ENCODE measurements at regions not wholly inside any gene's neighbourhood (a gene's known extent, or its start where the extent isn't known, plus 50 kb on each side); places are given as distances from the start of the nearest gene placed in this dataset.
"Not testable (repeated sequence)": the region's sequence is repeated elsewhere in the genome, so short reads cannot be mapped to it uniquely, and the experiment has no call there.

GRCh38 chr20:47866480-47866879, 81.2 kb upstream of the SULF2 start:
- no peak for DNase-seq

GRCh38 chr20:47865912-47866311, 80.6 kb upstream of the SULF2 start:
- DNase-seq, result no peak

GRCh38 chr20:47865451-47865850, 80.2 kb upstream of the SULF2 start:
- no peak for DNase-seq

- DNase-seq, result no peak
Observed at GRCh38 chr20:47863981-47864380, 78.7 kb upstream of the SULF2 start.

GRCh38 chr20:47863315-47863965, 78.2 kb upstream of the SULF2 start:
- DNase-seq, result no peak

GRCh38 chr20:47862574-47863240, 77.4 kb upstream of the SULF2 start:
- no peak for DNase-seq

- no peak for DNase-seq
Observed at GRCh38 chr20:47861116-47861515, 75.8 kb upstream of the SULF2 start.

GRCh38 chr20:47860049-47860830, 75.0 kb upstream of the SULF2 start:
- no peak for DNase-seq

GRCh38 chr20:47859278-47859677, 74.0 kb upstream of the SULF2 start:
- no peak for DNase-seq

- DNase-seq, result no peak
Observed at GRCh38 chr20:47857569-47858464, 72.5 kb upstream of the SULF2 start.

GRCh38 chr20:47857187-47857568, 71.9 kb upstream of the SULF2 start:
- no peak for DNase-seq

- no peak for DNase-seq
Observed at GRCh38 chr20:47855799-47856198, 70.5 kb upstream of the SULF2 start.

GRCh38 chr20:47854687-47855212, 69.5 kb upstream of the SULF2 start:
- peak in 1 of 2 experiments; percentile 23 for DNase-seq

- no peak for DNase-seq
Observed at GRCh38 chr20:47851774-47852173, 66.5 kb upstream of the SULF2 start.

- no peak for DNase-seq
Observed at GRCh38 chr20:47850146-47850545, 64.9 kb upstream of the SULF2 start.

GRCh38 chr20:47849596-47849995, 64.3 kb upstream of the SULF2 start:
- DNase-seq, result no peak

- DNase-seq, result no peak
Observed at GRCh38 chr20:47849006-47849405, 63.7 kb upstream of the SULF2 start.

- DNase-seq, result not testable (repeated sequence)
Observed at GRCh38 chr20:47848534-47848933, 63.3 kb upstream of the SULF2 start.

- DNase-seq, result no peak
Observed at GRCh38 chr20:47847884-47848485, 62.7 kb upstream of the SULF2 start.

- not testable (repeated sequence) for DNase-seq
Observed at GRCh38 chr20:47847220-47847619, 61.9 kb upstream of the SULF2 start.

GRCh38 chr20:47846651-47847050, 61.4 kb upstream of the SULF2 start:
- not testable (repeated sequence) for DNase-seq

GRCh38 chr20:47845382-47845977, 60.2 kb upstream of the SULF2 start:
- not testable (repeated sequence) for DNase-seq
